SK-N-SH (cell line): ENCODE measurements at regions not wholly inside any gene's neighbourhood (a gene's known extent, or its start where the extent isn't known, plus 50 kb on each side); places are given as distances from the start of the nearest gene placed in this dataset.

Source experiments
- CTCF ChIA-PET: fragments of 300-600, 350-600 bp; formaldehyde crosslinking; extraction: SDS; loops from one replicate; lab custom pipeline; 2021; lab: Yijun Ruan, JAX
- POLR2A ChIA-PET: fragments of 350-600 bp; sonication (Branson Sonifier 250); formaldehyde crosslinking; extraction: SDS; loops from one replicate; lab custom pipeline; 2020; ENCODE audit warnings: antibody characterized with exemption, inconsistent platforms; lab: Yijun Ruan, JAX
- DNase-seq: peaks from one replicate; pipeline ENCODE4 v3.0.0; 2012
- H2AFZ ChIP-seq: fragments of 200-600 bp; sonication (generic); 2 replicates; pipeline ENCODE4 v1.8.1; 2016; ENCODE audit warnings: antibody characterized with exemption, mild to moderate bottlenecking, low read depth
- H3F3A ChIP-seq: fragments of 200-600 bp; sonication (generic); replicated peaks from 2 replicates; pipeline ENCODE3; 2016; ENCODE audit warnings: antibody characterized with exemption, mild to moderate bottlenecking; ENCODE audit not compliant: insufficient read depth
- H3K27ac ChIP-seq, 2 experiments: fragments of 200-500 bp in 1 of 2; fragments of 200-600 bp in 1 of 2; sonication (Bioruptor generic) in 1 of 2; sonication (generic), shearing (Covaris generic) in 1 of 2; 2 replicates each; pipeline versions ENCODE4 v1.5.1 to v1.6.1; 2014 to 2016; ENCODE audit warnings: low read depth in 2 of 2, inconsistent platforms in 1 of 2, low read length in 1 of 2, mild to moderate bottlenecking in 1 of 2, mixed read lengths in 1 of 2
- H3K27me3 ChIP-seq: fragments of 200-600 bp; sonication (generic), shearing (Covaris generic); 2 replicates; pipeline ENCODE4 v1.6.1; 2016; ENCODE audit warnings: mixed run types; ENCODE audit not compliant: insufficient read depth
- H3K36me3 ChIP-seq, 2 experiments: fragments of 200-500 bp in 1 of 2; fragments of 200-600 bp in 1 of 2; sonication (Bioruptor generic) in 1 of 2; sonication (generic) in 1 of 2; replicated peaks in 1 of 2; 2 replicates each; pipeline versions ENCODE3 to v1.5.1; 2014 to 2016; ENCODE audit warnings: low read length in 1 of 2, mild to moderate bottlenecking in 1 of 2; ENCODE audit not compliant: insufficient read depth in 2 of 2, control insufficient read depth in 1 of 2
- H3K4me1 ChIP-seq, 2 experiments: fragments of 200-500 bp in 1 of 2; fragments of 200-600 bp in 1 of 2; sonication (Bioruptor generic) in 1 of 2; sonication (generic), shearing (Covaris generic) in 1 of 2; 2 replicates each; pipeline versions ENCODE4 v1.5.1 to v1.6.1; 2014 to 2016; ENCODE audit warnings: low read depth in 1 of 2, low read length in 1 of 2, mixed run types in 1 of 2; ENCODE audit not compliant: insufficient read depth in 2 of 2, control insufficient read depth in 1 of 2
- H3K4me2 ChIP-seq: fragments of 200-600 bp; sonication (generic), shearing (Covaris generic); 2 replicates; pipeline ENCODE4 v1.6.1; 2017; ENCODE audit warnings: mixed run types
- H3K4me3 ChIP-seq, 2 experiments: fragments of 200-500 bp in 1 of 2; fragments of 200-600 bp in 1 of 2; sonication (Bioruptor generic) in 1 of 2; sonication (generic), shearing (Covaris generic) in 1 of 2; 2 replicates each; pipeline versions ENCODE4 v1.5.1 to v1.8.1; 2014 to 2016; ENCODE audit warnings: low read depth in 2 of 2, inconsistent platforms in 1 of 2, low read length in 1 of 2, mild to moderate bottlenecking in 1 of 2, mixed read lengths in 1 of 2, moderate library complexity in 1 of 2
- H3K79me2 ChIP-seq: fragments of 200-600 bp; sonication (generic); 2 replicates; pipeline ENCODE4 v1.8.1; 2017; ENCODE audit warnings: mild to moderate bottlenecking; ENCODE audit not compliant: insufficient read depth
- H3K9ac ChIP-seq: fragments of 200-600 bp; sonication (generic); 2 replicates; pipeline ENCODE4 v1.6.1; 2017; ENCODE audit warnings: mixed run types
- H3K9me2 ChIP-seq: fragments of 200-600 bp; sonication (generic); 2 replicates; pipeline ENCODE4 v1.6.1; 2017; ENCODE audit warnings: mixed run types
- H3K9me3 ChIP-seq: fragments of 200-600 bp; sonication (generic); 2 replicates; pipeline ENCODE4 v1.6.1; 2017; ENCODE audit warnings: mixed run types, mild to moderate bottlenecking, moderate library complexity
- H4K20me1 ChIP-seq: fragments of 200-600 bp; sonication (generic); 2 replicates; pipeline ENCODE4 v1.6.1; 2017; ENCODE audit warnings: mild to moderate bottlenecking, mixed run types; ENCODE audit not compliant: insufficient read depth
- EZH2phosphoT487 ChIP-seq: fragments of 200-600 bp; sonication (generic); IDR thresholded peaks from 2 replicates; pipeline ENCODE4 v1.6.1; 2017; ENCODE audit warnings: low read depth, mixed run types, mild to moderate bottlenecking, antibody characterized with exemption, moderate library complexity, borderline replicate concordance
- FOSL2 ChIP-seq: IDR thresholded peaks from 2 replicates; pipeline ENCODE4 v1.4.0; 2012; ENCODE audit warnings: low read depth, mild to moderate bottlenecking, moderate library complexity, borderline replicate concordance
- FOXM1 ChIP-seq: IDR thresholded peaks from 2 replicates; pipeline ENCODE4 v1.4.0; 2012; ENCODE audit warnings: low read depth, mild to moderate bottlenecking
- GABPA ChIP-seq: IDR thresholded peaks from 2 replicates; pipeline ENCODE4 v1.4.0; 2012; ENCODE audit warnings: low read depth, mild to moderate bottlenecking
- JUND ChIP-seq: IDR thresholded peaks from 2 replicates; pipeline ENCODE4 v1.4.0; 2012
- MEF2A ChIP-seq: IDR thresholded peaks from 2 replicates; pipeline ENCODE4 v1.4.0; 2012; ENCODE audit warnings: low read depth, borderline replicate concordance
- NFIC ChIP-seq: IDR thresholded peaks from 2 replicates; pipeline ENCODE4 v1.4.0; 2012; ENCODE audit warnings: borderline replicate concordance
- NRF1 ChIP-seq: IDR thresholded peaks from 2 replicates; pipeline ENCODE4 v1.6.1; 2012; ENCODE audit warnings: low read depth, mild to moderate bottlenecking, low read length
- RCOR1 ChIP-seq: fragments of 150-350 bp; IDR thresholded peaks from 2 replicates; pipeline ENCODE4 v1.6.1; 2017; ENCODE audit warnings: antibody characterized with exemption, low read length
- RFX5 ChIP-seq: IDR thresholded peaks from 2 replicates; pipeline ENCODE4 v1.6.1; 2012; ENCODE audit warnings: mild to moderate bottlenecking, improper control_type of control experiment, low read length
- SIN3A ChIP-seq: IDR thresholded peaks from 2 replicates; pipeline ENCODE4 v1.6.1; 2012; ENCODE audit warnings: low read depth, mild to moderate bottlenecking, low read length, moderate library complexity, borderline replicate concordance
- SMC3 ChIP-seq: IDR thresholded peaks from 2 replicates; pipeline ENCODE4 v1.6.1; 2012; ENCODE audit warnings: low read depth, low read length, improper control_type of control experiment
- TCF12 ChIP-seq: IDR thresholded peaks from 2 replicates; pipeline ENCODE4 v1.4.0; 2012
- YY1 ChIP-seq: IDR thresholded peaks from 2 replicates; pipeline ENCODE4 v1.4.0; 2012; ENCODE audit warnings: low read depth, mild to moderate bottlenecking
- WGBS: methylation state at CpG from one replicate; pipeline ENCODE4 v1.1.6; 2017; ENCODE audit warnings: low lambda C conversion rate; 5-methylcytosine and 5-hydroxymethylcytosine counted together
- TF ChIP-seq, protein P1 (sequence below): fragments of 150-350 bp; IDR thresholded peaks from 2 replicates; pipeline ENCODE4 v1.6.1; 2017; ENCODE audit warnings: antibody characterized with exemption, low read length, low read depth, borderline replicate concordance
- TF ChIP-seq, protein P2 (sequence below): fragments of 150-350 bp; IDR thresholded peaks from 2 replicates; pipeline ENCODE4 v1.6.1; 2016; ENCODE audit warnings: mild to moderate bottlenecking, low read depth, low read length
- TF ChIP-seq, protein P3 (sequence below): IDR thresholded peaks from 2 replicates; pipeline ENCODE4 v1.4.0; 2012; ENCODE audit warnings: low read depth, borderline replicate concordance

DNA sequence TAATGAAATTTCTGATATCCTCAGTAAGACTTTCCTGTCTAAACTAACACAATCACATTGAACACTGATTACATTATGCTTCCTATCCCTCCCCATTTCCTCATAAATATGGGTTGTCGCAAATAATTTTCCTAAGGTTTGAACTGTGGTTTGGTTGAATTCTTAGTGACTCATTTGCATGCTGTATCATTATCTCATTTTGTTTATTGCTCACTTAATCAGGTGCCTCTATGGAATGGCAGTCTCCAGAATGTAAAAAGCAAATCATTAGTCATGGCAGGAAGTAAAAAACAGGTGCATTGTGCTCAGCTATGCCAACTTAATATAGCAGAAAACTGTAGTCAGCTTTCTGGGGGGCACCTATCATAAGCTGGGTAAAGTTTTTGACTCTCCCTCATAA, 216.0 kb upstream of the ZBTB20 start:
- Histone ChIP-seq H3K4me3 (no peak overlapping the region), H3K9ac (no peak overlapping the region), H3K9me2 (no peaks in the 10 kb centered on the region), H4K20me1 (no peaks in the 10 kb centered on the region), H2AFZ (no peak overlapping the region), H3K79me2 (no peaks in the 10 kb centered on the region), H3K27ac (no peak overlapping the region), H3K36me3 (no peaks in the 10 kb centered on the region), H3K27me3 (no peaks in the 10 kb centered on the region), H3K4me1 (no peaks in the 10 kb centered on the region; a peak in 1 of 4 replicates), H3F3A (no peaks in the 10 kb centered on the region), H3K4me2 (no peak overlapping the region), H3K9me3 (no peaks in the 10 kb centered on the region)
- TF ChIP-seq, protein P1, sequence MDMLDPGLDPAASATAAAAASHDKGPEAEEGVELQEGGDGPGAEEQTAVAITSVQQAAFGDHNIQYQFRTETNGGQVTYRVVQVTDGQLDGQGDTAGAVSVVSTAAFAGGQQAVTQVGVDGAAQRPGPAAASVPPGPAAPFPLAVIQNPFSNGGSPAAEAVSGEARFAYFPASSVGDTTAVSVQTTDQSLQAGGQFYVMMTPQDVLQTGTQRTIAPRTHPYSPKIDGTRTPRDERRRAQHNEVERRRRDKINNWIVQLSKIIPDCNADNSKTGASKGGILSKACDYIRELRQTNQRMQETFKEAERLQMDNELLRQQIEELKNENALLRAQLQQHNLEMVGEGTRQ, result no peak
- TF ChIP-seq RFX5, result no peak
- TF ChIP-seq JUND, result peak; percentile 6; the same call in 1 of the 2 replicates
- TF ChIP-seq TCF12, result 0 out of 2 replicates have a peak, but pooled peaks have one; percentile 19
- TF ChIP-seq RCOR1, result no peak
- no peak for TF ChIP-seq NFIC
- TF ChIP-seq NRF1, result no peak
- no peak for TF ChIP-seq FOXM1
- TF ChIP-seq GABPA, result no peak
- WGBS, result 93% methylated on average over 1 of the region's 1 CpG
- CTCF ChIA-PET, result no interaction called here
- POLR2A ChIA-PET, result no interaction called here
- DNase-seq, result no peak

DNA sequence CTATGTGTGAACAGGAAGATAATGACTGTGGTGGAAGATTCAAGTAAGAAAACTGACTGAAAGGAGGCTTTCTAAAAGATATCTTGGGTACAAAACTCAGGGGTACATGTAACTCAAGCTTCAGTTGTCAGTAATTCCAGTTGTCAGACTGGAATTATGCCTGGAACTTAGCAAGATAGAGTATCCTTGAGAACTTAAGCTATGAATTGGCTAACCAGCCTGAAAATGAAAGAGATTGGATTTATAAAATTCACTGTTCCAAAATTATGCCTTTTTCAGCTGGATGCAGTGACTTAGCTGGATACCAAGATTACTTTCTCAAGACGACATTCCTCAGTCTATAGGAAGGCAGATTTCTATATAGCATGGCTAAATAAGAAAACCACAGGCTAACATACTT, 221.9 kb upstream of the ZBTB20 start:
- Histone ChIP-seq H2AFZ (no peak overlapping the region), H3K79me2 (no peaks in the 10 kb centered on the region), H3K27ac (no peak overlapping the region), H3K4me3 (no peak overlapping the region), H4K20me1 (no peaks in the 10 kb centered on the region), H3K9me2 (no peaks in the 10 kb centered on the region), H3K4me1 (no peaks in the 10 kb centered on the region), H3K9me3 (no peaks in the 10 kb centered on the region), H3F3A (no peaks in the 10 kb centered on the region)
- 80% methylated on average over 1 of the region's 1 CpG for WGBS
- DNase-seq, result no peak
- TF ChIP-seq GABPA, result no peak
- no peak for TF ChIP-seq SIN3A
- no peak for TF ChIP-seq RFX5
- no peak for TF ChIP-seq MEF2A
- TF ChIP-seq YY1, result no peak
- TF ChIP-seq RCOR1, result no peak
- no peak for TF ChIP-seq FOXM1
- TF ChIP-seq FOSL2, result no peak
- TF ChIP-seq, protein P2, sequence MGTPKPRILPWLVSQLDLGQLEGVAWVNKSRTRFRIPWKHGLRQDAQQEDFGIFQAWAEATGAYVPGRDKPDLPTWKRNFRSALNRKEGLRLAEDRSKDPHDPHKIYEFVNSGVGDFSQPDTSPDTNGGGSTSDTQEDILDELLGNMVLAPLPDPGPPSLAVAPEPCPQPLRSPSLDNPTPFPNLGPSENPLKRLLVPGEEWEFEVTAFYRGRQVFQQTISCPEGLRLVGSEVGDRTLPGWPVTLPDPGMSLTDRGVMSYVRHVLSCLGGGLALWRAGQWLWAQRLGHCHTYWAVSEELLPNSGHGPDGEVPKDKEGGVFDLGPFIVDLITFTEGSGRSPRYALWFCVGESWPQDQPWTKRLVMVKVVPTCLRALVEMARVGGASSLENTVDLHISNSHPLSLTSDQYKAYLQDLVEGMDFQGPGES, result no peak
- TF ChIP-seq SMC3, result no peak
- no peak for TF ChIP-seq EZH2phosphoT487
- TF ChIP-seq NFIC, result no peak
- TF ChIP-seq, protein P3, sequence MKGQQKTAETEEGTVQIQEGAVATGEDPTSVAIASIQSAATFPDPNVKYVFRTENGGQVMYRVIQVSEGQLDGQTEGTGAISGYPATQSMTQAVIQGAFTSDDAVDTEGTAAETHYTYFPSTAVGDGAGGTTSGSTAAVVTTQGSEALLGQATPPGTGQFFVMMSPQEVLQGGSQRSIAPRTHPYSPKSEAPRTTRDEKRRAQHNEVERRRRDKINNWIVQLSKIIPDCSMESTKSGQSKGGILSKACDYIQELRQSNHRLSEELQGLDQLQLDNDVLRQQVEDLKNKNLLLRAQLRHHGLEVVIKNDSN, result no peak
- TF ChIP-seq, all 33 proteins: peak for 0
- Histone ChIP-seq H3K27me3 (no peaks in the 10 kb centered on the region), H3K36me3 (no peaks in the 10 kb centered on the region), H3K9ac (no peak overlapping the region), H3K4me2 (no peak overlapping the region)
- CTCF ChIA-PET, result no interaction called here
- POLR2A ChIA-PET, result no interaction called here
